ENCODE measurements at regions not wholly inside any gene's neighbourhood (a gene's known extent, or its start where the extent isn't known, plus 50 kb on each side); places are given as distances from the start of the nearest gene placed in this dataset.

GRCh38 chr9:126217797-126218196, 108.8 kb upstream of the MVB12B start:
- Histone ChIP-seq H3K27ac (no peak overlapping the region), H3K27me3 (peaks cover 0 to 8% (median 2%) of the 10 kb centered on the region in 4 donors), H3K9me3 (peaks cover 0 to 23% (median 15%) of the 10 kb centered on the region in 4 donors), H3K36me3 (no peaks in the 10 kb centered on the region), H3K4me3 (no peak overlapping the region), H3K4me1 (peaks cover 0 to 4% (median 2%) of the 10 kb centered on the region in 4 donors)
- ATAC-seq (ENCODE audit: low FRiP score in 2 of 2) (no peak), DNase-seq (no peak)
- WGBS, 2 donors: 70% methylated on average over 6 to 7 of the region's 7 CpGs
- no peak for TF ChIP-seq POLR2A (IDR thresholded peaks at IDR 0.05)
- no peak for TF ChIP-seq EP300 (IDR thresholded peaks at IDR 0.05)
- TF ChIP-seq POLR2AphosphoS5 (IDR thresholded peaks at IDR 0.05): no peak

- Histone ChIP-seq H3K9me3 (peaks cover 0 to 16% (median 11%) of the 10 kb centered on the region in 4 donors), H3K4me1 (peaks cover 0 to 5% (median 2%) of the 10 kb centered on the region in 4 donors), H3K27me3 (peaks cover 0 to 13% (median 6%) of the 10 kb centered on the region in 4 donors), H3K27ac (no peak overlapping the region), H3K4me3 (no peak overlapping the region), H3K36me3 (no peaks in the 10 kb centered on the region)
- ATAC-seq (ENCODE audit: low FRiP score in 2 of 2) (no peak), DNase-seq (no peak)
- TF ChIP-seq EP300 (IDR thresholded peaks at IDR 0.05) (no peak), POLR2A (IDR thresholded peaks at IDR 0.05) (no peak), CTCF (IDR thresholded peaks at IDR 0.05) (no peak), POLR2AphosphoS5 (IDR thresholded peaks at IDR 0.05) (no peak)
- WGBS, 2 donors: 81 to 86% methylated on average over 10 of the region's 10 CpGs
Observed at GRCh38 chr9:126218359-126219125, 108.1 kb upstream of the MVB12B start.

GRCh38 chr9:126219166-126219565, 107.5 kb upstream of the MVB12B start:
- Histone ChIP-seq H3K4me3 (no peak overlapping the region), H3K9me3 (peaks cover 0 to 10% (median 6%) of the 10 kb centered on the region in 4 donors), H3K27ac (no peak overlapping the region), H3K4me1 (peaks cover 0 to 5% (median 2%) of the 10 kb centered on the region in 4 donors), H3K36me3 (no peaks in the 10 kb centered on the region), H3K27me3 (peaks cover 0 to 13% (median 6%) of the 10 kb centered on the region in 4 donors)
- no peak for DNase-seq
- TF ChIP-seq POLR2A (IDR thresholded peaks at IDR 0.05): no peak
- no peak for TF ChIP-seq CTCF (IDR thresholded peaks at IDR 0.05)
- TF ChIP-seq POLR2AphosphoS5 (IDR thresholded peaks at IDR 0.05): no peak
- TF ChIP-seq EP300 (IDR thresholded peaks at IDR 0.05): no peak
- WGBS, 2 donors: 87 to 98% methylated on average over 2 of the region's 2 CpGs
- no peak for ATAC-seq (ENCODE audit: low FRiP score in 2 of 2)

- no peak for ATAC-seq (ENCODE audit: low FRiP score in 2 of 2)
- peaks cover 0 to 13% (median 6%) of the 10 kb centered on the region in 4 donors for H3K27me3 ChIP-seq
- H3K4me3 ChIP-seq: no peak overlapping the region
- no peak for DNase-seq
- 71 to 85% methylated on average over 11 of the region's 11 CpGs for WGBS, 2 donors
- peaks cover 0 to 5% (median 2%) of the 10 kb centered on the region in 4 donors for H3K4me1 ChIP-seq
- peaks cover 0 to 8% (median 4%) of the 10 kb centered on the region in 4 donors for H3K9me3 ChIP-seq
- no peak overlapping the region for H3K27ac ChIP-seq
- no peaks in the 10 kb centered on the region for H3K36me3 ChIP-seq
- no peak for TF ChIP-seq CTCF (IDR thresholded peaks at IDR 0.05)
- no peak for TF ChIP-seq POLR2AphosphoS5 (IDR thresholded peaks at IDR 0.05)
- TF ChIP-seq POLR2A (IDR thresholded peaks at IDR 0.05): no peak
- no peak for TF ChIP-seq EP300 (IDR thresholded peaks at IDR 0.05)
Observed at GRCh38 chr9:126219648-126220063, 107.0 kb upstream of the MVB12B start.

- ATAC-seq (ENCODE audit: low FRiP score in 2 of 2) (no peak), DNase-seq (no peak)
- Histone ChIP-seq H3K4me1 (peaks cover 0 to 5% (median 2%) of the 10 kb centered on the region in 4 donors), H3K36me3 (no peaks in the 10 kb centered on the region), H3K27me3 (peaks cover 0 to 13% (median 6%) of the 10 kb centered on the region in 4 donors), H3K27ac (no peak overlapping the region), H3K9me3 (peaks cover 0 to 7% (median 4%) of the 10 kb centered on the region in 4 donors), H3K4me3 (no peak overlapping the region)
- TF ChIP-seq CTCF (IDR thresholded peaks at IDR 0.05) (no peak), EP300 (IDR thresholded peaks at IDR 0.05) (no peak), POLR2AphosphoS5 (IDR thresholded peaks at IDR 0.05) (no peak), POLR2A (IDR thresholded peaks at IDR 0.05) (no peak)
- WGBS, 2 donors: 85 to 91% methylated on average over 2 of the region's 2 CpGs
Observed at GRCh38 chr9:126221480-126221879, 105.1 kb upstream of the MVB12B start.
